SK-N-SH (cell line): ENCODE measurements at regions not wholly inside any gene's neighbourhood (a gene's known extent, or its start where the extent isn't known, plus 50 kb on each side); places are given as distances from the start of the nearest gene placed in this dataset.

Source experiments
- CTCF ChIP-seq: fragments of 200-600 bp; sonication (generic); IDR thresholded peaks from 2 replicates; pipeline ENCODE4 v1.6.1; 2017; ENCODE audit warnings: antibody characterized with exemption, mild to moderate bottlenecking, moderate library complexity
- GATA2 ChIP-seq: sonication (generic); formaldehyde crosslinking; IDR thresholded peaks from 2 replicates; pipeline ENCODE4 v1.5.0; 2020; ENCODE audit warnings: mild to moderate bottlenecking, missing genetic modification reagents
- POLR2AphosphoS5 ChIP-seq: IDR thresholded peaks from 2 replicates; pipeline ENCODE4 v1.6.1; 2012; ENCODE audit warnings: low read depth, low read length
- SIN3A ChIP-seq: IDR thresholded peaks from 2 replicates; pipeline ENCODE4 v1.6.1; 2012; ENCODE audit warnings: low read depth, mild to moderate bottlenecking, low read length, moderate library complexity, borderline replicate concordance
- USF1 ChIP-seq: IDR thresholded peaks from 2 replicates; pipeline ENCODE4 v1.4.0; 2012; ENCODE audit warnings: low read depth, borderline replicate concordance
- YY1 ChIP-seq: IDR thresholded peaks from 2 replicates; pipeline ENCODE4 v1.4.0; 2012; ENCODE audit warnings: low read depth, mild to moderate bottlenecking

GRCh38 chr7:38020121-38020785 lies 99.8 kb downstream of the EPDR1 start:
- TF ChIP-seq GATA2 (CRISPR knock-in tag) (no peak), POLR2AphosphoS5 (no peak), USF1 (no peak), SIN3A (no peak), YY1 (no peak), CTCF (no peak)
